ENCODE measurements at regions not wholly inside any gene's neighbourhood (a gene's known extent, or its start where the extent isn't known, plus 50 kb on each side); places are given as distances from the start of the nearest gene placed in this dataset.

- DNase-seq, result no peak
Observed at GRCh38 chr1:198040880-198041279, 115.9 kb upstream of the NEK7 start.

GRCh38 chr1:198042168-198042567 lies 114.6 kb upstream of the NEK7 start:
- no peak for DNase-seq

- DNase-seq, result no peak
Observed at GRCh38 chr1:198047913-198048312, 108.9 kb upstream of the NEK7 start.

GRCh38 chr1:198054510-198054909 lies 102.3 kb upstream of the NEK7 start:
- no peak for DNase-seq

- no peak for DNase-seq
Observed at GRCh38 chr1:198056255-198056654, 100.5 kb upstream of the NEK7 start.

- no peak for DNase-seq
Observed at GRCh38 chr1:198064181-198064580, 92.6 kb upstream of the NEK7 start.

GRCh38 chr1:198068285-198068684 lies 88.5 kb upstream of the NEK7 start:
- no peak for DNase-seq

- DNase-seq, result no peak
Observed at GRCh38 chr1:198072177-198072576, 84.6 kb upstream of the NEK7 start.

- DNase-seq, result no peak
Observed at GRCh38 chr1:198075296-198075695, 81.5 kb upstream of the NEK7 start.

GRCh38 chr1:198079432-198079951 lies 77.3 kb upstream of the NEK7 start:
- no peak for DNase-seq

- DNase-seq, result no peak
Observed at GRCh38 chr1:198082576-198082975, 74.2 kb upstream of the NEK7 start.

- no peak for DNase-seq
Observed at GRCh38 chr1:198083549-198083948, 73.2 kb upstream of the NEK7 start.

GRCh38 chr1:198084241-198084908 lies 72.4 kb upstream of the NEK7 start:
- DNase-seq, result no peak

GRCh38 chr1:198086051-198086745 lies 70.6 kb upstream of the NEK7 start:
- DNase-seq, result no peak

GRCh38 chr1:198087831-198088230 lies 69.0 kb upstream of the NEK7 start:
- DNase-seq, result no peak

- peak; percentile 2 for DNase-seq
Observed at GRCh38 chr1:198088360-198089071, 68.3 kb upstream of the NEK7 start.

GRCh38 chr1:198096390-198096789 lies 60.4 kb upstream of the NEK7 start:
- DNase-seq, result no peak

- DNase-seq, result no peak
Observed at GRCh38 chr1:198099755-198100154, 57.0 kb upstream of the NEK7 start.

- no peak for DNase-seq
Observed at GRCh38 chr1:198101716-198102453, 54.9 kb upstream of the NEK7 start.

GRCh38 chr1:198102454-198102827 lies 54.4 kb upstream of the NEK7 start:
- DNase-seq, result no peak

- no peak for DNase-seq
Observed at GRCh38 chr1:198105185-198105584, 51.6 kb upstream of the NEK7 start.

- no peak for DNase-seq
Observed at GRCh38 chr1:198106011-198106410, 50.8 kb upstream of the NEK7 start.

Measured in DMS 273 treated with DMSO at 0.1 percent for 48 hours (cell line).